NCI-H345 treated with DMSO at 0.1 percent for 48 hours (cell line): ENCODE measurements at regions not wholly inside any gene's neighbourhood (a gene's known extent, or its start where the extent isn't known, plus 50 kb on each side); places are given as distances from the start of the nearest gene placed in this dataset.

ENCODE experiments used
- DNase-seq: peaks from one replicate; lab custom pipeline; 2025; ENCODE audit not compliant: unreplicated experiment; lab: John Stamatoyannopoulos, UW

GRCh38 chr6:150711061-150711460 lies 111.4 kb downstream of the PLEKHG1 start:
- no peak for DNase-seq

- DNase-seq, result no peak
Observed at GRCh38 chr6:150711584-150712504, 112.2 kb downstream of the PLEKHG1 start.

- DNase-seq, result no peak
Observed at GRCh38 chr6:150712505-150713252, 113.0 kb downstream of the PLEKHG1 start.

DNA sequence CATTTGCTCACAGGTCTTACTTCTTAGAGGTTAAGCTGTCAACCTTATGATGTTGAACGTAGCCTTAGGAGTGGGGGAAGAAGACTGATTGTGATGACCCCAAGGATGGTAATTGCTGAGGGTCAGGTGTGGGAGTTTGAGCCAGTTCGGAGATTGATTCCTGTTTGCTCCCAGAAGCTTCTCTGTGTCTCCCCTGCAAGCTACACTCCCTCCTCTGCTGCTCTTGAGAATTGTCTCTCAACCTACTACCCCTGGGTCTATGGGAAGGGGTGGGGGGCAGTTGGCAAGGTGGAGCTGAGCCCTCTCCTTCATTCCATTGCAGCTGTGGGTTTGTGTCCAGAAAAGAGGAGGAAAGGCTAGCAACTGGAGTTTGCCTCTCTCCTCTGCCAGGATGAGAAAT lies 113.8 kb downstream of the PLEKHG1 start:
- DNase-seq, result no peak

DNA sequence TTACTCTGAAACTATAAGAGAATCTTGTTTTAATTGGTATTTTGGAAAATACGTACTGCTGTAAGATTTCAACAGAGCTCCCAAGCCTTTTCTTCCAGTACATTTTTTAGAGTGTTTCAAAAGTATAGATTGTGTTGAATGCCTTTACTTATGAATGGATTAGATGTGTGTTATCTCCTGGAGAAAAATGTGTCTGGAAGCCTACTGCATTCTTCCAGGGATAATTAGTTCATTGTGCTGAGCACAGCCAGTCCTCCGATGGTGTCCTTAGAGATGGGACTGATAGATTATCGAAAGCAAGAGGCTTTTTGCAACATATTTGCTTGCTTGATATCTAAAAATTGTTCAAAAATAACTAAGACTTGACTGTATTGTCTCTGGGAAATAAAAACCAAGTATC lies 114.2 kb downstream of the PLEKHG1 start:
- DNase-seq, result no peak

- no peak for DNase-seq
Observed at GRCh38 chr6:150715133-150715532, 115.4 kb downstream of the PLEKHG1 start.

- peak; percentile 6 for DNase-seq
Observed at GRCh38 chr6:150717419-150717818, 117.7 kb downstream of the PLEKHG1 start.

- peak; percentile 29 for DNase-seq
Observed at GRCh38 chr6:150719099-150719766, 119.5 kb downstream of the PLEKHG1 start.

DNA sequence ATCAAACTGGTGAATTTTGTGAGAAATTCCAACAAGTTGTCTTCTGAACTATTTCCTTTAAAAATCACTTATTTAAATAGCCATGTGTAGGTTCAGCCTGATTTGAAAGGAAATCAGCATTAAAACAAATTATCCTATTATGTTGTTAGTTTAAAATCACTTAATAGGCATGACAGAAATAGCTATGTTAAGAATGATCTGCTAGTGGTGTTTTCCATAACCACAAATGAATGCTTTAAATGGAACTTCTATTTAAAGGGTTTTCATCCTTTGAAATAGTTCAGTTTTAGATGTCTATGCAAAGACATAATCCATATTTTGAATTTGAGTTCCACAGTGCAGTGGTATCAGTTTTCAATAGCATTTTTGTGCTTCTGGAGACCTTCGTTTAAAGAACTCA lies 120.1 kb downstream of the PLEKHG1 start:
- DNase-seq, result no peak

GRCh38 chr6:150720774-150721233 lies 121.1 kb downstream of the PLEKHG1 start:
- DNase-seq, result peak; percentile 96

DNA sequence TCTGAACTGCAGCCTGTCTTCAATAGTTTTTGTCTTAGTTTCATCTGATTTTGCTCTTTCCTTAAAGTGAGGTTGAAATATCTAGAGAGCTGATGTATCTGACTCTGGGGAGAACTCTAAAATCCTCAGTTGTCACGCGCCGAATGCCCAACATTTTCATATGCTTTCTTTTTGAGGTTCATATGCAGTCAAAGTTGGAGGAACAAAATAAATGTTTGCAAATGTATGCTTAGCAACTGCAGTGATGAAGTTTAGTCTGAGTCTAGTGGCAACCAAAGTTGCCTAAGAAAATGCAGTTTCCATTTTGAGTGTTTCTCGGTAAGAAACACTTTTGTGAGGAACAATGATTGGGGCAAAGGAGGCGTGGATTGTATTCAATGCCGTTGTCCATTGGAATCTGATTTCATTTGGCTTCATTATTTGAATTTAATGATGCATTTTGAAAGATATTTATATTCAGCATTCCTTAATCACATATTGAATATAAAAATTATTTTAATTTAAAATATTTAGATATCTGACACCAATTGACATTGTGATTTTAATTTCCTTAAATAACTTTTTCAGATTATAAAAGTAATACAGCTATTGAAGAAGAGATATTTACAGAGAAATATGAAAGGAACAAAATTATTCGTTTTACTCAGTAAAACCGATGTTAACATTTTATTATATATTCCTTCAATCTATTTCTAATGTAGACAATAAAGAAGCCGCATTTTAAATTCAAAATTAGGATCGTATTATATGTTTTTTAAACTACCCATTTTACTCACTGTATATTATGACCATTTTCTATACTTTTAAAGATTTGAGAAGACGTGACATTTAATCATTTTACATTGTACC lies 122.0 kb downstream of the PLEKHG1 start:
- peak; percentile 47 for DNase-seq

DNA sequence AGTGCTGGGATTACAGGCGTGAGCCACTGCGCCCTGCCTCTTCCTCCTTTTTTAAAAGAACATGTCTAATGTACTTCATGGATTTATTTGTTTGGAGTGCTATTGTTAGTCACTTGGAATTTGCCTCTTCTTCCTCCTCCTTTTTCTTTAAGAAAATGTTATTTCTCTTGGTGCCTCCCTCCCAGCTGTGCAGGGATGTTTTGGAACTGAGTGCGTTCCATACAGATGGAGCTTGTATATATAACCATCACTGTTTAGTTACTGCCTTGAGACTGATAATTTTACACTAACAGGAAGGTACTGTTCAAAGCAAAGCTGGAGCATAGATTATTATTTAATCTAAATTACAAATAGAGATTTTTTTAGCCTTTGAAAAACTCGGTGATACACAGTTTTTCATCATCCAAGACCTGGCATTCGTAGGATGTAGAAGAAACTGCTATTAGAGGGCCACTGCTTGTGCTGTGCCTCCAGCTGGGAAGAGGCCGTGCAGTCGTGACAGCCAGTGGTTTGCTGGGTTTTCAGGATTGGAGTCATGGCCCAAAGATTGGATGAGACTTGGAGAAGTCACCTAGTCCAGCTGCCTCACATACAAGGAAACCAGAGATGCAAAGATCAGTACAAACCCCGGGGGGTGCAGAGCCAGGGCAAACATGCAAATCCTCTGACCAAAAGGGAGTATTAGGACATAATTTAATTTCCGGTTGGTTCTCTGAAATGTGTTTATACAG lies 123.1 kb downstream of the PLEKHG1 start:
- no peak for DNase-seq

DNA sequence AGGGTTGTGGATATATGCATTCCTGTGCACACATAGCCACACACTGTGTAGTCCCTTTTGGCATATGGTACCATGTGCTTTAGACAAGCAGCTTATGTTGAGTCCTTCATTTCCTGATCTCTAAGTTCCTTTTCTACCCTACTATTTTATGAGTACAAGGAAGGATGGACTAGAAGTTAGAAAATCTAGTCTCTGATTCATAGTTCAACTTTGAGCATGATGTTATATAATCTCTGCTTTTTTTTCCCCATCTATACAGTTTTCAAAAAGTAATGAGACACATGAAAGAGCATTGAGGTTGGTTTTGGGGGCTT lies 123.6 kb downstream of the PLEKHG1 start:
- no peak for DNase-seq

DNA sequence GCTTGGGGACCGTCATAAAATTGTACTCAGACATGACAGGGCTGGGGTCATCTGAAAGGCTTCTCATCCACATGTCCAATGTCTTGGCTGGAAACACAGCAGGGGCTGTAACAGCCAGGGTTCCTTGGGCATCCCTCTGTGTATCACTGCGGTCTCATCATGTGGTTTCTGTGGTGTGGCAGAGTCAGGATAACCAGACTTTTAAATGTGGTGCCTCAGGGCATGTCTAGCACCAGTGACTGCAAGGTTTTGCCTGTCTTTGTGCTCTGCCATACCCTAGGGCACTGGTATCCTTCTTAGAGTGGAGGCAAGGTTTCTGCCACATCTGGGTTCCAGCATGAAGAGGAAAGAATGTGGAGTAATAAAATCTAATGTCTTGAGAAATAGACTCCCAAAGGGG lies 124.2 kb downstream of the PLEKHG1 start:
- DNase-seq, result no peak

DNA sequence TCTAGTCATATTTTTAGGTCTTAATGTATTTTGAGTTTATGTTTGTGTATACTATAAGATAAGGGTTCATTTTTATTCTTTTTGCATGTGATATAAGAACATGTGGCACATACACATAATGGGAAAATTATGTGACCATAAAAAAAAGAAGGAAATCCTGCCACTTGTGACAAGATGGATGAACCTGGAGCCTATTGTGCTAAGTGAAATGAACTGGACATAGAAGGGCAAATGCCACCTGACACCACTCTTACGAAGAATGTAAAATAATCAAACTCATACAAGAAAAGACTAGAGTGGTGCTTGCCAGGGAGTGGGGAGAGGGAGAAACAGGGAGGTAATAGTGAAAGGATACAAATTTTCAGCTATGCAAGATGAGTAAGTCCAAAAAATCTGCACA lies 126.1 kb downstream of the PLEKHG1 start:
- DNase-seq, result no peak

- DNase-seq, result no peak
Observed at GRCh38 chr6:150729188-150729748, 129.6 kb downstream of the PLEKHG1 start.

GRCh38 chr6:150730801-150731457 lies 131.2 kb downstream of the PLEKHG1 start:
- DNase-seq, result no peak

GRCh38 chr6:150732765-150733539 lies 132.6 kb upstream of the MTHFD1L start:
- DNase-seq, result no peak
